NCI-H1694 treated with DMSO at 0.1 percent for 48 hours (cell line): ENCODE measurements at regions not wholly inside any gene's neighbourhood (a gene's known extent, or its start where the extent isn't known, plus 50 kb on each side); places are given as distances from the start of the nearest gene placed in this dataset.

Experiments used
- DNase-seq: peaks from one replicate; lab custom pipeline; 2025; lab: John Stamatoyannopoulos, UW

DNA sequence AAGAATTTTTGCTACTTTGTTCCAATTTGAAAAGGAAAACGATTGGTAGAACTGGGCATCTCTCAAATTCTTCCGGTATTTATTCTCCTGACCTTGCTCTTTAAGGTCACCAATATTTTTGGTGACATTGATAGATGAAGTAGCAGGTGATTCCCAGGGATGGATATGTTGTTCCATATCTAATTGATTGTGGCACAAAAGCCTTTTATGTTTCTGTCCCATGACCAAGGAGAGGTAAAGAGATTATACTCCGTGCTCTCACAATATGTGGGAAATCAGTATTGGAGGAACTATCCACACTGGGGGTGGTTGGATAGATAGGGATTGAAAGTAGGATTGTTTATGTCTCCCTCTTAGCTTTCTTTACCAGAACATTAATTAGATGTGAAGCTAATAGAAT is 61.7 kb upstream of the LRIG3 start:
- no peak for DNase-seq

DNA sequence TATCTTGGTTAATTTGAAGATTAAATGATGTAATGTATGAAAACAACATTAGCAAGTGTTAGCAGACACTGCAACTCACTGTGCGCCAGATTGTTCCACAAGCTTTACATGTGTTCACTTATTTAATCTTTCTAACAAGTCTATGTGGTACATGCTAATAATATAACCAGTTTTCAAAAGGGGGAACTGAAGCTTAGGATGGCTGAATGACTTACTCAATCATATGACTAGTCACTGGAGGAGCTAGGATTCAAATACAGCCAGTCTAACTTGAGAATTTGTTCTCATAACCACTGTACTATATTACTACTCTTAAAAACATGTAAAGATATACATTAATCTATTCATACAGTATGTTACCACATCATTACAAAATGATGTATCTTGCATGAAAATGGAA is 60.5 kb upstream of the LRIG3 start:
- DNase-seq, result no peak

DNA sequence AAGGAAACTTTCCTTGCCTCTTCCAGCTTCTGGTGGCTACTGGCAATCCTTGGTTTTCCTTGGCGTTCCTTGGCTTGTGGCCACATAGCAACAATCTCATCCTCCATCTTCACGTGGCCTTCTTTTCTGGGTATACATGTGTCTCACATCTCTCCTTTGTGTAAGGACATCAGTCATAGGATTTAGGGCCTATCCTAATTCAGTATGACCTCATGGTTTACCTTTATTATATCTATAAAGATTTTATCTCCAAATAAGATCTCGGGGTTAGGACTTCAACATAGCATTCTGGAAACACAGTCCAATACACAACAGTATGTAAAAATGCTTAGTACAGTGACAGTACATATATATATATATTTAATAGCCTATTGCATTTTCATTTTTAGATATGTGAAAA is 58.4 kb upstream of the LRIG3 start:
- DNase-seq, result no peak

GRCh38 chr12:58977476-58977875 is 57.2 kb upstream of the LRIG3 start:
- no peak for DNase-seq

- no peak for DNase-seq
Observed at GRCh38 chr12:58976146-58976545, 55.8 kb upstream of the LRIG3 start.
